Thyroid gland (tissue), 4 donors: ENCODE measurements at regions not wholly inside any gene's neighbourhood (a gene's known extent, or its start where the extent isn't known, plus 50 kb on each side); places are given as distances from the start of the nearest gene placed in this dataset.

Experiments
- POLR2A ChIP-seq, 2 donors: fragments of 450-650 bp; IDR thresholded peaks; one replicate each; pipeline ENCODE4 v1.6.1; 2017; ENCODE audit warnings: antibody characterized with exemption in 2 of 2, mild to moderate bottlenecking in 2 of 2, moderate library complexity in 1 of 2
- TF ChIP-seq, protein P1 (sequence below), 6 experiments: fragments of 200-600 bp in 3 of 6; fragments of 450-650 bp in 3 of 6; sonication (generic) in 3 of 6; IDR thresholded peaks; one replicate each; pipeline ENCODE4 v1.5.1; 2016 to 2019; ENCODE audit warnings: antibody characterized with exemption in 6 of 6, mild to moderate bottlenecking in 2 of 6, inconsistent platforms in 1 of 6, moderate library complexity in 1 of 6

DNA sequence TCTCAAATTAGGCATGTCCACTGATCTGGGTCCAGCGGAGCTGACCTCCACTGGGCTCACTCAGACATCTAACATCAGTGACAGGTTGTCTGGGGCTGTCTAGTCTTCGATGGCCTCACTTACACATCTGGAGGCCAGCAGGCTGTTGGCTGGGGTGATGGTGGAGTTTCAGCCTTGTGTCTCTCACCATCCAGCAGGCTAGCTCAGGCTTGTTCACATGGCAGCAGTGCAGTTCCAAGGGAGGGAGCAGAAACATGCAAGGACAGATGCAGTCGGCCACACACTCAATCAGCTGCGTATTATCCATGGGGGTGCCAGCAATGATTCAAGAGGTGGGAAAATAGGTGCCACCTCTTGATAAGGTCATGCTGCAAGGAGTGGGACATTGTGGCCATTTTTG lies 292.5 kb downstream of the SHQ1 start:
- TF ChIP-seq, protein P1, sequence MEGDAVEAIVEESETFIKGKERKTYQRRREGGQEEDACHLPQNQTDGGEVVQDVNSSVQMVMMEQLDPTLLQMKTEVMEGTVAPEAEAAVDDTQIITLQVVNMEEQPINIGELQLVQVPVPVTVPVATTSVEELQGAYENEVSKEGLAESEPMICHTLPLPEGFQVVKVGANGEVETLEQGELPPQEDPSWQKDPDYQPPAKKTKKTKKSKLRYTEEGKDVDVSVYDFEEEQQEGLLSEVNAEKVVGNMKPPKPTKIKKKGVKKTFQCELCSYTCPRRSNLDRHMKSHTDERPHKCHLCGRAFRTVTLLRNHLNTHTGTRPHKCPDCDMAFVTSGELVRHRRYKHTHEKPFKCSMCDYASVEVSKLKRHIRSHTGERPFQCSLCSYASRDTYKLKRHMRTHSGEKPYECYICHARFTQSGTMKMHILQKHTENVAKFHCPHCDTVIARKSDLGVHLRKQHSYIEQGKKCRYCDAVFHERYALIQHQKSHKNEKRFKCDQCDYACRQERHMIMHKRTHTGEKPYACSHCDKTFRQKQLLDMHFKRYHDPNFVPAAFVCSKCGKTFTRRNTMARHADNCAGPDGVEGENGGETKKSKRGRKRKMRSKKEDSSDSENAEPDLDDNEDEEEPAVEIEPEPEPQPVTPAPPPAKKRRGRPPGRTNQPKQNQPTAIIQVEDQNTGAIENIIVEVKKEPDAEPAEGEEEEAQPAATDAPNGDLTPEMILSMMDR (IDR thresholded peaks at IDR 0.05): no peak
- TF ChIP-seq POLR2A (IDR thresholded peaks at IDR 0.05): no peak
